HG03354 (cell line): ENCODE measurements at regions not wholly inside any gene's neighbourhood (a gene's known extent, or its start where the extent isn't known, plus 50 kb on each side); places are given as distances from the start of the nearest gene placed in this dataset.

Experiments
- ATAC-seq: cut with Tn5 transposase; IDR thresholded peaks from one replicate; pipeline ENCODE4 v1.9.1; 2021; ENCODE audit warnings: mild to moderate bottlenecking; ENCODE audit not compliant: unreplicated experiment, poor library complexity, severe bottlenecking

DNA sequence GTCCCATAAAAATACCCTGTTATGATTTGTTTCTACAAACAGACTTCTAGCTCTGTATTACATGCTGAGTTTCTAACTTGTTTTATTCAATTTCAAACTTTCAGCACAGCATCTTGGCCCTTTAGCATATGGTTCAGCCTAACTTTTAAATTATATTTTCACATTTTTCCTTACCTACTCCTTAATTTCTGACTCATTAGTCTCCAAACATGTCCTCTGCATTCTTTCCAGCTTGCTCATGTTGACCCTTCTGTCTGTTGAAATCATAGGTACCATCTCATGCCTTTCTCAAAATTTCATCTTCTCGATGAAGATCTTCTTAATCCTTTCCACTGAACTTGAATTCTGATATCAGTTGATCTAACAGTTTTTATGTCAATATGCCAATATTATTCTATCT is 200.9 kb upstream of the RIOK2 start:
- no peak for ATAC-seq

DNA sequence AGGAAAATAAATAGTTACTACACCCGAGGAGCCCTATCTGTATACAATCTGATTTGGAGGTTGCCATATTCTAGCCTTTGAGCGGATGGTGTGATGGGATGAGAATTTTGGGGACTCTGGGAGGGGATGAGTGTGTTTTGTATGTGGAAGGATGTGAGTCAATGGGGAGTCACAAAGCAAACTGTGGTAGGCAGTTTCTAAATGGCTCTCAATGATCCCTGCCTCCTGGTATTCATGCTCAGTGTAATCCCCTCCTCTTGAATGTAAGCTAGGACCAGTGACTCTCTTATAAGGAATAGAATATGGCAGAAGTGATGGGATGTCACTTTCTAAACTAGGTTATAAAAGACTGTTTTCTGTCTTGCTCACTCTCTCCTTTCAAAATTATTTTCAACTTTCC is 205.7 kb upstream of the RIOK2 start:
- ATAC-seq, result no peak

- no peak for ATAC-seq
These were observed 217.5 kb upstream of the RIOK2 start for GRCh38 chr5:97400537-97400936.

GRCh38 chr5:97405941-97406340 is 222.9 kb upstream of the RIOK2 start:
- ATAC-seq, result no peak

- no peak for ATAC-seq
These were observed 224.1 kb upstream of the RIOK2 start for GRCh38 chr5:97406946-97407676.

GRCh38 chr5:97408331-97408730 is 225.3 kb upstream of the RIOK2 start:
- ATAC-seq, result no peak

GRCh38 chr5:97412959-97413358 is 229.9 kb upstream of the RIOK2 start:
- ATAC-seq, result no peak

- no peak for ATAC-seq
These were observed 234.9 kb upstream of the RIOK2 start for GRCh38 chr5:97417986-97418385.

DNA sequence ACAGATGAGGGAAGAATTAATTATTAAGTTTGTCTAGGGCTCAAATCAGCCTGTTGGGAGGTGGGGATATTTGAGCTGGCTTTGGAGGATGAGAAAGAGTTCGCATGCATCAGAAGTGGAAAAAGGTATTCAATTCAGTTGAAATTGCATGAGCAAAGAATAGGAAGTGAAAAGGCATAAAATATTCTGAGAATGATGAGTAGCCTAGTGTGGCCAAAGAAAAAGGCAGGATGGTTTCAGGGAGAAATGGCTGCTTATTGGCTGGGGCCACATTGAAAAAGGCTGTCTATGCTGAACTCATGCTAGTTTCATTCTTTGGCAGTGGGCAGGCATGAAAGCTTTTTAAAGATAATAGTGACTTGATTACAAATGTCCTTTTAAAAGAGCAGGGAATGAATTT is 235.4 kb upstream of the RIOK2 start:
- no peak for ATAC-seq

DNA sequence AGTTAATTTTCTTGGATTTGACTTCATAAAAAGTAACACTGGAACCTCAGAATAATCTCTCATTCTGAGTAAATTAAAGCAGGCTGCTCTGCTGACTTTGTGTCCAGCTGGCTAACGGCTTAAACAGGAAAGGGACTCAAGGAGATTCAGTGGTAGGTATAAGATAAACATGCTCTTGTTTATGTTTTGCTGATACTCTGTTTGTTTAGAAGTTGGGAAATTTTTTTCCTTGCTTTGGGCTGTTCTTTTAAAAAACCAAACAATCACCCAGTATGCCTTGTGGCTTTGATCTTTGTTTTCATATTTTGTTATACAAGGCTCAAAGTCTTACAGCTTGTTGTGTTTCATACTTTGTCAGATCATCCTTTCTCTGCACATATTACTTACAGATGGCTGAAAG is 237.6 kb upstream of the RIOK2 start:
- no peak for ATAC-seq

DNA sequence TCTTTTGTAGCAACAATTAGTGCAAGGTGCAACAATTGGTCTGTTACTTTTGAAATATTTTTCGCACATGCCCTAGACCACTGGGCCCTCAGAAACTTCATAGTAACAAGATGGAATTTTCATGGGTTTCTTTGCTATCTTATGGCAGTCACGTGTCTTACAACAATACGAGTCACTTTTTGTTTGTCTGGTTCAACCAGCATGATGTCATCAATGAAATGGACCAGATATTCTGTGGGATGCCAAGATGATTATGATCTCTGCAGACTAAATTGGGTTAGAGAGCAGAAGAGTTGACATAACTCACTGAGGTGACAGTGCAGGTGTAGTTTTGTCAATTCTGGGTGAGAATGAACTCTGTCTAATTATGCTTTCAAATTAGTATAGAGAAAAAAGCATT is 239.6 kb upstream of the RIOK2 start:
- ATAC-seq, result no peak

DNA sequence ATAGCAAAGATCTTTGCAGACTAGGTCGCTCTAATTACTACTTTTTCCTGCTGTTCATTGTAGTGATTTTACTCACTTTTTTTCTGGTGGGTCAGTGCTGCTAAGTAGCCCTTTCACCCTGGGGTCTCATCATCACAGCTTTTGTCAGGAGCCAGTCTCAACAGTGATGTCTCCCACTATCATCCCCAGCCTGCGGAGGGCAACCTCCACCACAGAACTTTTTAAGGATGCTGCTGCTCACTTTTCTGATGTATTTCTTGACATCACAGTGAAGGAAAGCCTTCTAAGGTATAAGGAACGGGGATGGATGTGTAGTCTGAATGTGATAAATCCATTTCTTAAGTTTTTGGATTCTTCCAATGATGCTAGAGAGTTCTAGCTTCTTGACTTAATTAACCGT is 242.5 kb upstream of the RIOK2 start:
- no peak for ATAC-seq

- no peak for ATAC-seq
These were observed 244.2 kb upstream of the RIOK2 start for GRCh38 chr5:97427235-97427634.

GRCh38 chr5:97434021-97434420 is 251.0 kb upstream of the RIOK2 start:
- no peak for ATAC-seq

GRCh38 chr5:97436405-97436804 is 253.4 kb upstream of the RIOK2 start:
- no peak for ATAC-seq

GRCh38 chr5:97443740-97444139 is 260.7 kb upstream of the RIOK2 start:
- no peak for ATAC-seq

DNA sequence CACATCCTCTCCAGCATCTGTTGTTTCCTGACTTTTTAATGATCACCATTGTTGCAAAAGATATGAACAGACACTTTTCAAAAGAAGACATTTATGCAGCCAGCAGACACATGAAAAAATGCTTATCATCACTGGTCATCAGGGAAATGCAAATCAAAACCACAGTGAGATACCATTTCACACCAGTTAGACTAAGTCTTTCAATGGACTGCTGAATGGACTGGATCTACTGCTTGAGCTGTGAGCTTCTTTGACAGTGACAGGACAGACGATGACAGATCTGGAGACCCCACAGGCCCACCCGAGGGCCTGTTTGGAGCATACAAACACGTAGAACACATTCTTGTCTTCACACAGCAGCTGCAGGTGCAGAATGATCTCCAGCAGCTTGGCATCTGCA is 266.1 kb upstream of the RIOK2 start:
- no peak for ATAC-seq

GRCh38 chr5:97452646-97453045 is 269.6 kb upstream of the RIOK2 start:
- ATAC-seq, result no peak

DNA sequence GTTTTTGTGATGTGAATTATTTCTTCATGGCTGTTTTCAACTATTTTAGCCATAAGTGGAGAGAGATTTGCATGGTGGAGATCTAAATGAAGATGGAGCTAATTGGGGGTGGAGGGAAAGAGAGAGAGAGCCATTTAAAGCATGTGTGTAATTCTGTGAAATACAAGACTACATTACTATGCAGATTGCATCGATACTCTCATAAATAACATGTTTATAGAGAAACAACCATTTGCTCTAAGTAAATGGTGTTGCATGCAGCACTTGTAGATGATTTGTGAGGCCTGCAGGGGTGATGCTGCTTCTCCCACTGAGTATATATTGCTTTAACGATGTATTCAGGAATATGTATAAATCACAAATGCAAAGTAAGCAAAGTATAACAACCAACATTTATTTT is 270.2 kb upstream of the RIOK2 start:
- no peak for ATAC-seq

DNA sequence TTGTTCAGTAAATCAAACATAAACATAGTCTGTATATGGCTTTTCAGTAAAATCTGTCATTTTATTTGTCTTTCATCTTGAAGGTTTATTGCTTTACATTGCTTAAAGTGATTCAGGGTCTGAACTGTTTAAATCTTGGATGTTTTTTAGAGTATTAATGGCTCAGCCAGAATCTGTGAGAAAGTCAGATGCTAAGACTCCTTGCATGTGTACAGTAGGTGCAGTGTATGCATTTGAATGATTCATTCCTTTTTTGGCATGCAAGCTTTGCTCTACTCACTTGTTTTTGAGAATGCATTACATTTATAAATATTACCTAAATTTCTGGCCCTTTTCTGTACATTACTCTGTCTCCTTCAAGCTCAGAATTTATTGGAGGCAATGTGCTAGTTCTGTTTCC is 271.0 kb upstream of the RIOK2 start:
- ATAC-seq, result no peak

- ATAC-seq, result no peak
These were observed 272.9 kb upstream of the RIOK2 start for GRCh38 chr5:97455996-97456395.

DNA sequence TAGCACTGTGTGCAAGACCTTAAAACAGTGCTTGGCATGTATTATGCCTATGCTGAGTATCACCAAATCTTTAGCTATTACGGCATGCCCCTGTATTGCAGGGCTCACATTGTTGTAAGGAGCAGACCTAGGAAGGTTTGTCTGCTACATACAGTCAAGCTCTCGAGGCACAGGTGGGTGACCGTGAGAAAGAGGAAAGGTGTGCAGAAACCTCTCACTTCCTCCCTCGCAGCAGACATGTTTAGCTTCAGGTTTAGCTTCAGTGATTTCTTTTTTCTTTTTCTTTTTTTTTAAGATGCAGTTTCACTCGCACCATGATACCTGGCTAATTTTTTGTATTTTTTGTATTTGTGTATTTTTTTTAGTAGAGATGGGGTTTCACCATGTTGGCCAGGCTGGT is 275.8 kb upstream of the RIOK2 start:
- peak; percentile 69 for ATAC-seq
